Type B pancreatic cell (in vitro differentiated cells): ENCODE measurements at regions not wholly inside any gene's neighbourhood (a gene's known extent, or its start where the extent isn't known, plus 50 kb on each side); places are given as distances from the start of the nearest gene placed in this dataset.
"Not testable (repeated sequence)": the region's sequence is repeated elsewhere in the genome, so short reads cannot be mapped to it uniquely, and the experiment has no call there.

Experiments
- DNase-seq: peaks from one replicate; pipeline ENCODE4 v3.0.0; 2021; ENCODE audit warnings: mixed read lengths; ENCODE audit not compliant: unreplicated experiment; ENCODE audit errors: extremely low spot score
- H3K27ac Mint-ChIP-seq: 2 replicates; pipeline ENCODE4 v1.8.0; 2021; ENCODE audit warnings: mild to moderate bottlenecking, mixed read lengths
- H3K27me3 Mint-ChIP-seq: 2 replicates; pipeline ENCODE4 v1.8.0; 2021; ENCODE audit warnings: mixed read lengths
- H3K36me3 Mint-ChIP-seq: 2 replicates; pipeline ENCODE4 v1.8.0; 2021; ENCODE audit warnings: mixed read lengths
- H3K4me1 Mint-ChIP-seq: one replicate; pipeline ENCODE4 v1.8.0; 2021; ENCODE audit warnings: mixed read lengths; ENCODE audit not compliant: unreplicated experiment
- H3K4me3 Mint-ChIP-seq: 2 replicates; pipeline ENCODE4 v1.8.0; 2021; ENCODE audit warnings: mild to moderate bottlenecking, mixed read lengths
- H3K9me3 Mint-ChIP-seq: 2 replicates; pipeline ENCODE4 v1.8.0; 2021; ENCODE audit warnings: mixed read lengths
- TF ChIP-seq, protein P1 (sequence below): fragments of 200-600 bp; sonication (generic); conservative IDR thresholded peaks from 2 replicates; pipeline ENCODE4 v1.5.0; 2021; ENCODE audit warnings: antibody characterized with exemption, mild to moderate bottlenecking

DNA sequence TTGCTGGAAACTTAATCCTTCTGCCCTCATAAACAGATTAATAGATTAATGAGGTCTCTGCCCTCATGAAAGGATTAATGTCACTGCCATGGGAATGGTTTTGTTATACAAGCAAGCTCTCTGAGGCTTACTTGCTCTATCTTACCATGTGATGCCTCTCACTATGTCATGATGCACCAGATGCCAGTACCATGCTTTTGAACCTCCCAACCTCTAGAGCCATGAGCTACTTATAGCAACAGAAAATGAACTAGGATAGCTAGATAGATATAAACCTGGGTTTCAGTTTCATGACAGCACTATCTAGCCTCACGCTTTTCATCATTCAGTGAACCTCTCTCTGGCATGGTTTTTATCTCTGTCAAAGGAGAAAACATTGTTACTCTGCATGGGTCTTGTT is 371.6 kb upstream of the LRP1B start:
- H3K9me3 Mint-ChIP-seq: no peaks in the 10 kb centered on the region
- no peaks in the 10 kb centered on the region for H3K27me3 Mint-ChIP-seq
- DNase-seq: no peak
- no peaks in the 10 kb centered on the region for H3K4me1 Mint-ChIP-seq
- no peak overlapping the region for H3K4me3 Mint-ChIP-seq
- no peak overlapping the region for H3K27ac Mint-ChIP-seq
- no peaks in the 10 kb centered on the region for H3K36me3 Mint-ChIP-seq
- TF ChIP-seq, protein P1, sequence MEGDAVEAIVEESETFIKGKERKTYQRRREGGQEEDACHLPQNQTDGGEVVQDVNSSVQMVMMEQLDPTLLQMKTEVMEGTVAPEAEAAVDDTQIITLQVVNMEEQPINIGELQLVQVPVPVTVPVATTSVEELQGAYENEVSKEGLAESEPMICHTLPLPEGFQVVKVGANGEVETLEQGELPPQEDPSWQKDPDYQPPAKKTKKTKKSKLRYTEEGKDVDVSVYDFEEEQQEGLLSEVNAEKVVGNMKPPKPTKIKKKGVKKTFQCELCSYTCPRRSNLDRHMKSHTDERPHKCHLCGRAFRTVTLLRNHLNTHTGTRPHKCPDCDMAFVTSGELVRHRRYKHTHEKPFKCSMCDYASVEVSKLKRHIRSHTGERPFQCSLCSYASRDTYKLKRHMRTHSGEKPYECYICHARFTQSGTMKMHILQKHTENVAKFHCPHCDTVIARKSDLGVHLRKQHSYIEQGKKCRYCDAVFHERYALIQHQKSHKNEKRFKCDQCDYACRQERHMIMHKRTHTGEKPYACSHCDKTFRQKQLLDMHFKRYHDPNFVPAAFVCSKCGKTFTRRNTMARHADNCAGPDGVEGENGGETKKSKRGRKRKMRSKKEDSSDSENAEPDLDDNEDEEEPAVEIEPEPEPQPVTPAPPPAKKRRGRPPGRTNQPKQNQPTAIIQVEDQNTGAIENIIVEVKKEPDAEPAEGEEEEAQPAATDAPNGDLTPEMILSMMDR: no peak

DNA sequence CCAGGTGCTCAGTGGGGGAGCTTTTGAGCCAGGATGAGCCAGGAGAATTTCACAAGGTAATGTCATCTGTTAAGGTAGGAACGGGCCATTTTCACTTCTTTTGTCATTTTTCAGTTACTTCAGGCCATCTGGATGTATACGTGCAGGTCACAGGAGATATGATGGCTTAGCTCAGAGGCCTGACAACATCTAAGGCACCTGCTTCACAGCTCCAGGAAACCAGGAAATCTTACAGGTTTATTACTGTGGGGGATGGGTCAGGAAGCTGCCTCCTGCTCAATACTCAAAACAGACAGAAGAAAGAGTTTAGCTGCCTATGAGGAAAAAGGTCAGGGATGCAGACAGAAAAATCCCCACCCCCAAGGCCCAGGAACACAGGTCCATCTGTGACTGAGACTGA is 364.3 kb upstream of the LRP1B start:
- H3K9me3 Mint-ChIP-seq: no peaks in the 10 kb centered on the region
- H3K36me3 Mint-ChIP-seq: no peaks in the 10 kb centered on the region
- no peak for DNase-seq
- TF ChIP-seq, protein P1: no peak
- no peaks in the 10 kb centered on the region for H3K4me1 Mint-ChIP-seq
- no peak overlapping the region for H3K4me3 Mint-ChIP-seq
- no peak overlapping the region for H3K27ac Mint-ChIP-seq
- H3K27me3 Mint-ChIP-seq: no peaks in the 10 kb centered on the region

DNA sequence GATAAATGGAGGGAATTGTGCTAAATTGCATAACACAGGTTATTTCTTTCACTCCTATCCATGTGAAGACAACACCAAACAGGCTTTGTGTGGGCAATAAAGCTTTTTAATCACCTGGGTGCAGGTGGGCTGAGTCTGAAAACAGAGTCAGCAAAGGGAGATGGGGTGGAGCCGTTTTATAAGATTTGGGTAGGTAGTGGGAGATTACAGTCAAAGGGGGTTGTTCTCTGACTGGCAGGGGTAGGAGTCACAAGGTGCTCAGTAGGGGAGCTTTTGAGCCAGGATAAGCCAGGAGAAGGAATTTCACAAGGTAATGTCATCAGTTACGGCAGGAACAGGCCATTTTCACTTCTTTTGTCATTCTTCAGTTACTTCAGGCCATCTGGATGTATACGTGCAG is 358.8 kb upstream of the LRP1B start:
- H3K9me3 Mint-ChIP-seq: not testable (repeated sequence)

DNA sequence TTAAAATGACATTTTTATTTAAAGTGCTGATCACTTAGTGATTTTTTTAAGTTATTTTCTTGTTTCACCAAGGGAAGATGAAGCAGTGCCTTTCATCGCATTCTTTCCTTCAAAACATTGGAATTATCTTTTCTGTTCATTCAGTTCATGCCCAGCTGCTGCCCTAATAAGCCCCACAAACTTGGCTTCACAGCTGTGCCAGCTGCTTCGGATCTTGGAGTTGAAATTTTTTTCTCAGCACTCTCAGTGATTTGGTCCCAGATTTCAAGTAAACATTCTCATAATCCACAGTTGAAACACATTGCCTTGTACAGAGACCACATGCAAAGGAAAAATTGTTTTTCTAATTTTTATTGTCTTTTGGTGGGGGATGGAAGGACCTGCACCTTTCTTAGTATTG is 353.3 kb upstream of the LRP1B start:
- DNase-seq: no peak
- TF ChIP-seq, protein P1: no peak
- Mint-ChIP-seq H3K27me3 (no peaks in the 10 kb centered on the region), H3K36me3 (no peaks in the 10 kb centered on the region), H3K27ac (no peak overlapping the region), H3K9me3 (no peaks in the 10 kb centered on the region), H3K4me1 (no peaks in the 10 kb centered on the region), H3K4me3 (no peak overlapping the region)

More for the DNA sequence above, 358.8 kb upstream of the LRP1B start:
- H3K27ac Mint-ChIP-seq, H3K4me3 Mint-ChIP-seq, H3K36me3 Mint-ChIP-seq, H3K27me3 Mint-ChIP-seq, H3K4me1 Mint-ChIP-seq, DNase-seq: not testable (repeated sequence)

DNA sequence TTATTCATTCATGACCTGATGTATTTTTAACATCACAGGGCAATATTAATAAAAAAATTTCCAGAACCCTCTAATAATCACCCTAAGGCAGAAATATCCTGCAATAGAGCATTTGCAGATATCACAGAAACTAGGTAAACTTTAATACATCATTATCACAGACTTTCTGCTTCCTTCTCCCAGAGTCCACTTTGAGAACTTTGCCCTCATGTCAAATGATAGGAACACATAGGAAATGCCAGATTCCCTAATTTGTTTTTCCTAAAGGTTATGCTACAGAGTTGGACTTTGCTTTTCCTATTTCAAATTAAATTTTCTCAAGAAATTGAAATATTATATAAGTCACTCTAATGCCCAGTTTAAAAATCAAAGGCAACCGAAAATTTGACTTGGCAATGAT is 352.8 kb upstream of the LRP1B start:
- no peak overlapping the region for H3K4me3 Mint-ChIP-seq
- no peaks in the 10 kb centered on the region for H3K36me3 Mint-ChIP-seq
- TF ChIP-seq, protein P1: no peak
- no peak overlapping the region for H3K27ac Mint-ChIP-seq
- no peaks in the 10 kb centered on the region for H3K27me3 Mint-ChIP-seq
- H3K4me1 Mint-ChIP-seq: no peaks in the 10 kb centered on the region
- DNase-seq: no peak
- H3K9me3 Mint-ChIP-seq: no peaks in the 10 kb centered on the region

DNA sequence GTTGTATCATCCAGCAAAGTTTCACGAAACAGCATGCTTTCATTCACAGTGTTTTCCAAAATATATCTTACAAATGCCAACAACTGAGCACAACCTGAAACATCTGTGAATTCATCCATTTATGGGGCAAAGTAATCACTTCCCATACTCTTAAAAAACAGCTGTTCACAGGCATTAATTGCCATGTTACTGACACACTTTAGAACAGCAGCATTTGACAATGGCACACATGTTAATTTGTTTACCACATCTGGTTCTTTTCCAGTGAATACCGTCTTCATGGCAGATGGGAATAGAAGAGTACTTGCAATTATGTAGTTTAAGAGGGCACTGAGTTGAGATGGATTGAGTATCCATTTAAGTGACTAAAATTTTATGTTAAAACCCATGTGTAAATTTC is 347.4 kb upstream of the LRP1B start:
- Mint-ChIP-seq H3K4me3 (no peak overlapping the region), H3K9me3 (no peaks in the 10 kb centered on the region), H3K27ac (no peak overlapping the region), H3K36me3 (no peaks in the 10 kb centered on the region), H3K4me1 (no peaks in the 10 kb centered on the region), H3K27me3 (no peaks in the 10 kb centered on the region)
- TF ChIP-seq, protein P1: no peak
- no peak for DNase-seq
